WERI-Rb-1 (cell line): ENCODE measurements at regions not wholly inside any gene's neighbourhood (a gene's known extent, or its start where the extent isn't known, plus 50 kb on each side); places are given as distances from the start of the nearest gene placed in this dataset.

Source experiments
- DNase-seq: peaks from one replicate; pipeline ENCODE4 v3.0.0-alpha.2; 2020
- H3K27ac ChIP-seq: fragments of 250-450 bp; sonication (Bioruptor Pico); 2 replicates; pipeline ENCODE4 v1.5.1; 2020; ENCODE audit warnings: mild to moderate bottlenecking, moderate library complexity
- H3K27me3 ChIP-seq: fragments of 250-450 bp; sonication (Bioruptor Pico); 2 replicates; pipeline ENCODE4 v1.5.1; 2021; ENCODE audit warnings: mild to moderate bottlenecking, low read depth, moderate library complexity; ENCODE audit not compliant: insufficient read depth, severe bottlenecking
- H3K36me3 ChIP-seq: fragments of 250-450 bp; sonication (Bioruptor Pico); 2 replicates; pipeline ENCODE4 v1.5.1; 2020; ENCODE audit warnings: mild to moderate bottlenecking, moderate library complexity
- H3K4me3 ChIP-seq: 2 replicates; pipeline ENCODE4 v1.5.1; 2011; ENCODE audit warnings: low read depth, mild to moderate bottlenecking, control low read depth, low read length
- H3K9me3 ChIP-seq: fragments of 250-450 bp; sonication (Bioruptor Pico); 2 replicates; pipeline ENCODE4 v1.5.1; 2021; ENCODE audit warnings: mild to moderate bottlenecking, moderate library complexity; ENCODE audit not compliant: severe bottlenecking
- CTCF ChIP-seq: IDR thresholded peaks from 2 replicates; pipeline ENCODE4 v1.5.1; 2011; ENCODE audit warnings: low read depth, mild to moderate bottlenecking, control low read depth, inconsistent platforms, low read length

GRCh38 chr9:103707181-103707580 is 386.9 kb upstream of the SMC2 start:
- H3K4me3 ChIP-seq, result no peak overlapping the region
- H3K9me3 ChIP-seq, result no peaks in the 10 kb centered on the region
- no peak for DNase-seq
- no peak for TF ChIP-seq CTCF
- no peak overlapping the region for H3K27ac ChIP-seq
- no peaks in the 10 kb centered on the region for H3K36me3 ChIP-seq
- H3K27me3 ChIP-seq, result no peaks in the 10 kb centered on the region

DNA sequence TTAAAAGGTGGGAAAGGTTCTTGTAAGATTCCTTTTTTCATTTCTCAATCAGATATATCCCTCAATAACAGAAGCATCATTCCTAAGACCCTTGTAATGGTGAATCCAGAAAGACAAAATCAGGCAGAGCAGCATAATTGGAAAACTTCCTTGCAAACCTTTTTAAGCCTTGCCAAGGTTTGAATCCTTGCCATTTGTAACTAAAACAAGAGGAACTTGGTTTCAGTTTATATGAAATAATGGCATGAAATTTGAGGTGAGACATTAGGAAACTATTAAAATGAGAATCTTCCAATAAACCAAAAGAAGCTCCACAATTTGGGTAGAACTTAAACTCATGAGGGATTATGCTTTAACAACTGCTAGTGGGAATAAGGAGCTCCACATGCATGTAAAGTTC is 384.7 kb upstream of the SMC2 start:
- Histone ChIP-seq H3K9me3 (no peaks in the 10 kb centered on the region), H3K27ac (no peak overlapping the region), H3K27me3 (no peaks in the 10 kb centered on the region), H3K4me3 (no peak overlapping the region), H3K36me3 (no peaks in the 10 kb centered on the region)
- no peak for TF ChIP-seq CTCF
- no peak for DNase-seq

DNA sequence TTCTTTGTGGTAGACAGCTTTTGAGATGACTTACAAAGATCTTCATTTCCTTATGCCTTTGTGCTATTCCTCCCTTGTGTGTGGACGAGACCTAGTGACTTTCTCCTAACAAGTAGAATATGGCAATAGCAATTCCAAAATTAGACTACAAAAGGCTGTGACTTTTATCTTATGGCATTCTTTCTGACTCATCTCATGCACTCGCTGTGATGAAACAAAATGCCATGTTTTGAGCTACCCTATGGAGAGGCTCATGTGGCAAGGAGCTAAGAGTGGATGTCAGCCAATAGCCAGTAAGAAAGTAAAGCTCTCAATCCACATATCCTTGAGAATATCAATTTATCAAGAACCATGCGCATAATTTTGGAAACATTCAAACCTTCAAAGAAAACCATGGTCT is 380.5 kb upstream of the SMC2 start:
- Histone ChIP-seq H3K27me3 (no peaks in the 10 kb centered on the region), H3K36me3 (no peaks in the 10 kb centered on the region), H3K4me3 (no peak overlapping the region), H3K9me3 (no peaks in the 10 kb centered on the region), H3K27ac (no peak overlapping the region)
- TF ChIP-seq CTCF, result no peak
- no peak for DNase-seq

DNA sequence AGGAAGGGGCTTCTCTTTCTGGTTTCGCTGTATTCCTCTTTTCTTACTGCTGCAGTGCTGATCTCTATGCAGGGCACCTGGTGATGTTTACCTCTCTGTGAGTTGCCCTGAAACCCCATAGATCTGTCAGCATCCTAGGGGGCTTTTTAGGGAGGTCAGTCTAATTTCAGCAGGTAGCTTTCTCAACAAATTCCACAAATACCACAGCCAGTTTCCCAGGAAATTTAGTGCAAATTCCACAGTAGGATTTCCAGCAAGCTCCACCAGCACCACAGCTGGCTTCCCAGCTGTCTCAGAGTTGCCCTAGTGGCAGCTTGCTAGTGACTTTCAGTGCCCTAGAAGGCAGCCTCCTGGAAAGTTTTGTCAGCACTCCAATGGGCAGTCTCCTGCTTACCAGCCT is 379.1 kb upstream of the SMC2 start:
- Histone ChIP-seq H3K36me3 (no peaks in the 10 kb centered on the region), H3K9me3 (no peaks in the 10 kb centered on the region), H3K4me3 (no peak overlapping the region), H3K27me3 (no peaks in the 10 kb centered on the region), H3K27ac (no peak overlapping the region)
- no peak for TF ChIP-seq CTCF
- DNase-seq, result no peak

DNA sequence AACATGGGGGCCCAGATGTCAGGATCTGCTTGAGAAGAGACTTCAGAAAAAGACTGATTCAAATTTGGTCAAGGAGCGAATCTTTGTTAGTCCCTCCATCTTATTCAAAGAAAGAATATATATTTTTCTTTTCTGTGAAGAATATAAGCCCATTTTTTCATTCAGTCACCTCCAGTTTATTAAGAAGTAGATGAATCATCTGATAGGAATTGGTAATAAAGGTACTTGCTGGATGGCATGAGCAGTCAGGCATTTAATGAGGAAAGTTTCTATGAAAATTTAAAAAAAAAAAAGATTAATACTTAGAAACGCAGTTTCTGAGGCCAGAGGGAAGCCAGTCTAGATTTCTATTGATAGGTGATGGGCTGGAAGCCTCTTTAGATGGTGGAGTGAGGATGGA is 373.1 kb upstream of the SMC2 start:
- no peaks in the 10 kb centered on the region for H3K27me3 ChIP-seq
- TF ChIP-seq CTCF, result no peak

GRCh38 chr9:103730866-103731265 is 363.2 kb upstream of the SMC2 start:
- Histone ChIP-seq H3K4me3 (no peak overlapping the region), H3K27ac (no peak overlapping the region), H3K36me3 (no peaks in the 10 kb centered on the region), H3K27me3 (no peaks in the 10 kb centered on the region), H3K9me3 (no peaks in the 10 kb centered on the region)
- no peak for DNase-seq
- TF ChIP-seq CTCF, result no peak

More for the DNA sequence above, 373.1 kb upstream of the SMC2 start:
- H3K9me3 ChIP-seq, result no peaks in the 10 kb centered on the region
- no peak overlapping the region for H3K27ac ChIP-seq
- DNase-seq, result no peak
- H3K36me3 ChIP-seq, result no peaks in the 10 kb centered on the region
- H3K4me3 ChIP-seq, result no peak overlapping the region
